GM19239 (cell line): ENCODE measurements at regions not wholly inside any gene's neighbourhood (a gene's known extent, or its start where the extent isn't known, plus 50 kb on each side); places are given as distances from the start of the nearest gene placed in this dataset.
"Not testable (repeated sequence)": the region's sequence is repeated elsewhere in the genome, so short reads cannot be mapped to it uniquely, and the experiment has no call there.

ENCODE experiments used
- DNase-seq: peaks from one replicate; pipeline ENCODE4 v3.0.0; 2011; ENCODE audit warnings: low spot score; ENCODE audit not compliant: insufficient read length
- FAIRE-seq: peaks from 2 replicates; lab custom pipeline; 2011; peaks lifted over from hg19 to GRCh38; lab: Jason Lieb, UNC

DNA sequence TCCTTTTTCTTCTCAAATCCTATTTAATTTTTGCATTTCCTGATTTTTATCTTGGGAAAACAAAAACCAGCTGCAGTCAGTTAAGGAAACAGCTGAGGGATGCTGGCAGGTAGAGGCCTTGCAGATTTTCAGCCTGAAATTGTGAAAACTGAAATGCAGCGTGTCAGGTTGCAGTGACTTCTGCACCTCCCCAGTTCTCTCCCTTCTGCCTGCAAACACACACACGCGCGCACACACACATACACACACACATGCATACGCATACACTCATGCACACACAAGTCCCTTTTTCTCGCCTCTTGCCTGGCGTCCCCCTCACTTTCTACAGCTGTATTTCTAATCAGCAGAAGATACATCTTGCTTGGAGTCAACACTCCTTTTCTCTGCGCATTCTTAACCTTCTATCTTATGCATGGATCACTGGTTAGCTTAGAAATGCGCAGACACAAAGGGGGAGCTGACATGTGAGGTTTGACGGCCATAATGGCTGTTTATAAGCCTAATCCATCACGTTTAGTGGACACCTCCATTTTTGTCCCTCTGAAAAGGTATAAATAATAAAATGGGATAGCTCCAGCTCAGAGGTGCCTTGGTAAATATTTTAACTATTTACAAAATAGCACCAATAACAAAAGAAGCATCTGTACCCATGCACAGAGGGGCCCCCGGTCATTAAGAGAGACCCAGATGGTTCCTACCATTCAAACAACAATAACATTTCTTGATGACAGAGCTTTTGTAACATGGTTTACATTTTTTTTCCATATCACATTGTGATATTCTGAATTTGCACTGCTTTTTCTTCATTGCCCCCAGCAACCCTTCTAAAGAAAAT is 392.1 kb upstream of the SALL1 start:
- no peak for FAIRE-seq

DNA sequence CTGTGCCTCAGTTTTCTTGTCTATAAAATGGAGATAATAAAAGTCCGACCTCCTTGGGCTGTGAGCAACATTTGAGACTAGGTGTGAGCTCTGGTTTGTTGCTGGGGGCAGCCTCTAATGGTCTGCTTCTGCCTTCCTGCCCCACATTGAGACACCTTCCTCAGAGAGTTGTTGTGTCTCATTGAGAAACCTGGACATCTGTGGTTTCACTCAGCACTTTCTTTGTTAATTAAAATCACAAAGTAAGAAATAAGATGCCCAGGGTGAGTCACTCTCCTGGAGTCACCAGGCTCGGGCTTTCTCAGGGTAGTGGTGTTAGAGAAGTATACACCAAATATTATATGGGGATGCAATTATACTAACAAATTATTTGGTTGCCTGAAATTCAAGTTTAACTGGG is 389.2 kb upstream of the SALL1 start:
- no peak for FAIRE-seq
- DNase-seq = no peak

More for the DNA sequence above, 392.1 kb upstream of the SALL1 start:
- no peak for DNase-seq

DNA sequence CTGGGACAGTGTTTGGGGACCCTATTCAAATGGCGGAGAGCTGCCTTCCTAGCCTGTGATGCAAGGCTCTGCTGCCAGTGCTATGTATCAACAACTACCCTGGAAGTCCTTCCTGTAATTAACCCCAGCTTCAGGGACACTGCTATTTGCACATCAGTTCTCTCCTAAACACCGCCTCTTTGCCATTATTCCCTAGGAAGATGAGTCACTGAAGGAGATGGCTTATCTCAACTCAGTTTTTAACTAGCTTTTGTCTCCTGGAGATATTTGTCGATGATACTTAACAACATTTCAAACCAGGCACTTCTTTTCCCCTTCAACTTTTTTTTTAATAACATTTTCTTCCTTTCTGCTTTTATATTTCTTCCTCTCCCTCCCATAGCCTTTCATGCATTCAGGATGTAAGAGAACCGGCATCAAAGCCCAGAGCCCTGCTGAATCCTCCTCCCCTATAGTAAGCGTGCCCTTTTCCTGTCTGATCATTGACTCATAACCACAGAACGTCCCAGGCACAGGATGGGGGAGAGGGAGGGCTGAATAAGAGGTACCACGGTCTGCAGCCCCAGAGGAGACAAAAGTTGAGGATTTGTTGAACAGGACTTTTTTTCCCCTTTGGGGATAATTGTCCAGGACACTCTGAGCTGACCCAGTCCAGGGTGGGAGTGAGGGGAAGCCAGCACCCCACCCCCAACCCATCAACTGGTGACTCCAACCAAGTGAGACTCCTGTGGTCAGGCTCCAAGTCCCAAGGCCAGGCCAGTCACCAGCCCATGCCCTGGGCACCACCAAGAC is 387.8 kb upstream of the SALL1 start:
- no peak for FAIRE-seq

DNA sequence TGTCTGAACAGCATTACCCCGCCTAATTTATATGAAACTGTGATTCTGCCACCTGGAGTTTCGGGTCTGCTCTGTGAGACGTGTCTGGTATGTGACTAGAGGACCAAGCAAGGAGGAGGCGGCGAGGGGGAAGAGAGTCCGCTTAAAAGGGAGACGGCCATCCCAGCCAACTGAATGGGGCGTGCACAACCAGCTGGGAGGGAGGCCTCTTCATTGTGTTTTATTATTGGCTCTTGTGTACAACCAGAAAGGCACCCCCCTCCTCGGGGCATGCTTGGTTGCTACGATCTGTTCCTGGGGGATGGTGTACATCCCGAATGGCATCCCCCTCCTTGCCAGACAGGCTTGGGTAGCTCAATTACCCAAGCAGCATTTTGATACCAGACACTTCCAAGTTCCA is 384.5 kb upstream of the SALL1 start:
- no peak for FAIRE-seq
- DNase-seq = no peak

More for the DNA sequence above, 387.8 kb upstream of the SALL1 start:
- DNase-seq = no peak

DNA sequence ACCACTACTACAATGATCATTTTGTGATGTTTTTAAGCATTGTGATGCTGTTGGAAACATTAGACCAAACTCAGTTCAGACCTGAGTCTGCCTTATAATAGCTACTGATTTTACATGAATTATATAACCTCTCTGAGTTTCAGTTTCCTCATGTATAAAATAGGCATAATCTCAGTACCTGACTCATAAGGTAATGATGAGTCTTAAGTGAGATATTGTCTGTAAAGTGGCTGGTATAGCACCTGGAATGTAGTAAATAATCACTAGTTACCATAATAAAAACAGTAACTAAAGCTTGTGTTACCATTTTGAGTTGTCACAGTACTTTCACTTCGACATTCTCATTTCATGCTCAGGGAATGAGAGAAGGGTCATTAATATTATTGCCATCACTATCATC is 381.5 kb upstream of the SALL1 start:
- no peak for FAIRE-seq
- DNase-seq = no peak

DNA sequence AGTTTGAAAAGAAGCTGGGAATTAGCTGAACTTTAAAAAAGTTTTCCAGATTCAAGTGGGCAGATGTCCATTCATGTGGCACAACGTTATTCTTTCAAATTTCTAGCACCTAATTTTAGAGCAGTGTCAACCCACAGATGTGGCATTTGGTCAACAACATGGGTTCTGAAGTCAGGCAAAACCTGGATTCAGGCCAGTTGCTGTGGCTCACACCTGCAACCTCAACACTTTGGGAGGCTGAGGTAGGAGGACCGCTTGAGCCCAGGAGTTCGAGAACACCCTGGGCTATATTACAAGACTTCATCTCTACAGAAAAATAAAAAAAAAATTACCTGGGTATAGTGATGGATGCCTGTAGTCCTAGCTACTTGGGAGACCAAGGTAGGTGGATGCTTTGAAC is 380.2 kb upstream of the SALL1 start:
- DNase-seq (no peak), FAIRE-seq (no peak)

DNA sequence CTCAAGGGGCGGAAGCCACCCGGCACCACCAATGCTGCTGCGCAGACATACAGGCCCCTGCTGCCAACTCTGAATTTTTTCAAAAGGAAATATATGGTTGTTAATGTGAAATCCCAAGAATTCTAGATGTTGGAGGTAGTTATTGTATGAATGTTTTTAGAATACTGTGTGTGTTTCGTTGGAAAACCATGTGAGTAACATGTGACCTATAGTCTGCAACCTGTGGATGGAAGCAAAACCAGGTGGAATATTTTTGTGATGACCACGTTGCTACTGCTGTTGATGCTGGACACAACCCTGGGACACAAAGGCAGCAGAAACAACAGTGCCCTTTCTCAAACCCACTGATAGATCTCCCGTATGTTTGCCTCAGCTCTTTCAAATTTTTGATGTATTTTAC is 376.3 kb upstream of the SALL1 start:
- DNase-seq (no peak), FAIRE-seq (no peak)

DNA sequence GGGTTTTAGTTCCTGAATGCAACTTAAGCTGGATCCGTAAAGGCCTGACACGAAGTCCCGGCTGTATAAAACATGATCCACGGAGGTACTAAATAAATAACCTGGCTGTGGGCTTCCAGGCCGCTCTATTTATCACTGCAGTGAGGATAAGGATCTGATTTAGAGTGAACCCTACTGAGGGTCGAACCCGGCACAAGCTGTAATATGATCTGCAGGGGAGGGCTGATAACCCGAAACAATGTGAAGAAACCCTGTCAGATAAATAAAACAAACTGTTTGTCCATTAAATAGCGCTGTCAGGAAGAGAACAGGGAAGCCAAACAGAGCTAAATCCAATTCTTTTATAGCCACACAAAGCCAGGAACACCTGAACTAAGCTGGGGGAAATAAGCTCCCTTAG is 375.6 kb upstream of the SALL1 start:
- FAIRE-seq (no peak), DNase-seq (no peak)

DNA sequence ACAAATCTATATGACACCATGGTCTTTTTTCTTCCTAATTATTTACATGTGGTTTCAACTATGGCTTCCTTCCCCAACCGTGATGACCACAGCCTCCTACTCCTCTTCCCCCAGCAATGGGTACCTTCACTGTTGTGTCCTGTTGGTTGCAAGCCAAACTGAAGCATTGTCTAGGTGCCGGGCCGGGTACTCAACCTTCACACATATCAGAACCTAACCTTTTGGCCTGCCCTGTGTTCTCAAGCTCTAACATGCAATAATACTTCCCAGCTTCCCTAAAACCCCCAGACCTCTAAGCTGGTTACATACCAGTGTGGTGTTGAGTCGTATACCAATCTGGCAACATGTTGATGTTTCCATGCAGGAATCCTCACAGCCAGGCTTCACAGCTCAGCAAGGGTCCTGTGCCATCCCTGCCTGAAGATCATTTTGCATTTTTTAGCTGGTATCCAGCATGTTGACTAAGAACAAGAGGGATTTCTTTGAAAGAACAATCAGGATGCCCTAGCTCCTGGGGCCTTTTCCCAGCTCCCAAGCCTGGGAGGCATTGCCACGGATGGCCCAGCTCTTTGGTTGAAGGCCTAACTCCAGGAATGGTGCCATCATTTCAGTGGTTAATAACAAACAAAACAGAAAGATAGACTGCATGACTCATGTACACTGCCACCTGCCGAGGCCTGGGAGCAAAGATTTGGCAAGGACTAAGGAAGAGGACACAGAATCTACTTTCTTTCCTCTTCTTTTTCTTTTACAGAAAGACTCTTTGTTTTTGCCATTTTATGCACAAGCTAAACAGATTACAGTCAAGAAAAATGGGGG is 373.7 kb upstream of the SALL1 start:
- FAIRE-seq (no peak), DNase-seq (no peak)

DNA sequence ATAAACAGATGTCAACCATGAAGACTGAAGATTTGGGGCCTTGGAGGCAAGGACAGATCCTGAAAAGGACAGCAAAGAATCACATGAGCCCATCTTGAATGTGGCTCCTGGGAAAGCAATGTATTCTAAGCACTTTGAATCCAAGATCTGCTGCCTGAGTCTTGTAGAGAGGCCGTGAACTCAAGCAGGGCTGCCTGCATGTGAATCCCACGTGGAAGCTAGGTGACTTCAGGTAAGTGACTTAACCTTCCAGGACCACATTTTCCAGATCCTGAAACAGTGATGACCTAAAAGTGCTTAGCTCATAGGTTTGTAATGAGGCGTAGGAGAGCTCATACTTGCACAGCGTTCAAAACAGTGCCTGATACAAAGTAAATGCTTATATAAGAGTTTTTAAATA is 373.0 kb upstream of the SALL1 start:
- no peak for FAIRE-seq
- no peak for DNase-seq

DNA sequence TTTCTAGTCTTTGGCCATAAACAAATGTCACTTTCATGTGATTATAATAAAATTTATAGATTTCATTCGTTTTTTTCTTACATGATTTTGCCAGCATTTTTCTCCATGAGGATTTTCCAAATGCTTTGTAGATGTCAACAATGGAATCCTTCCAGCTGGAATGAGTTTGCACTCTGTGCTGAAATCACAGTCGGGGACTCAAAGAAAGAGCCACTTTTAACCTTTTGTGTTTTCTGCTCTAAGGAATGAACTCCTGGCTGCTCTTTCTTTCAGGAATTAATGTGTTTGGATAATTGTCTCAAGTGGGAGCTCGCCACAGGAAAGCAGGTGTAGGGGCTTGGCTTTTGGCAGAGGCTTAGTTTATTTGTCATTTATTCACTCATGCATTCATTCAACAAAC is 372.3 kb upstream of the SALL1 start:
- FAIRE-seq (no peak), DNase-seq (no peak)

DNA sequence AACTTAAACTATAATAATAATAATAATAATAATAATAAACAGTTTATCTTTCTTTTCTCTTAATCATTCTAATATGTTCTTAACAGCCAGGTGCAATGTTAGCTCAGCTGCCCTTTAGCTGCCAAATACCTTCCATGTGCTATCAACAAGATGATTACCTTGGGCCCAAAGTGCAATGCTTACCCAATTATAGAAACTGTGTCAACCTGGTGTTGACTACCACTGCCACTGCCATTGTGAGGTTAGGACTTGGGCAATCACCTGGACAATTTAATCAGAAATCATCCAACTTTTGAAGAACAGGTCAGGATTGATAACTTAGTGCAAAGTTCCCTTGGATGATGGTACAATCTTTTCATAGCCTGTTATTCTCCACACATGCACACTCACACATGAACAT is 371.8 kb upstream of the SALL1 start:
- DNase-seq (no peak), FAIRE-seq (no peak)

DNA sequence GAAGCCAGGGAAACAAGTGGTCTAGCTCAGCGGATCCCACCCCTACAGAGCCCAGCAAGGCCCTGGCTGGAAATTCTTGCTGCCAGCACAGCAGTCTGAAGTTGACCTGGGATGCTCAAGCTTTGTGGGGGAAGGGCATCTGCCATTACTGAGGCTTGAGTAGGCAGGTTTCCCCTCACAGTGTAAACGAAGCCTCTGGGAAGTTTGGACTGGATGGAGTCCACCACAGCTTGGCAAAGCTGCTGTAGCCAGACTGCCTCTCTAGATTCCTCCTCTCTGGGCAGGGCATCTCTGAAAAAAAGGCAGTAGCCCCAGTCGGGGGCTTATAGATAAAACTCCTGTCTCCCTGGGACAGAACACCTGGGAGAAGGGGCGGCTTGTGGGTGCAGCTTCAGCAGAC is 365.9 kb upstream of the SALL1 start:
- DNase-seq, FAIRE-seq: not testable (repeated sequence)

DNA sequence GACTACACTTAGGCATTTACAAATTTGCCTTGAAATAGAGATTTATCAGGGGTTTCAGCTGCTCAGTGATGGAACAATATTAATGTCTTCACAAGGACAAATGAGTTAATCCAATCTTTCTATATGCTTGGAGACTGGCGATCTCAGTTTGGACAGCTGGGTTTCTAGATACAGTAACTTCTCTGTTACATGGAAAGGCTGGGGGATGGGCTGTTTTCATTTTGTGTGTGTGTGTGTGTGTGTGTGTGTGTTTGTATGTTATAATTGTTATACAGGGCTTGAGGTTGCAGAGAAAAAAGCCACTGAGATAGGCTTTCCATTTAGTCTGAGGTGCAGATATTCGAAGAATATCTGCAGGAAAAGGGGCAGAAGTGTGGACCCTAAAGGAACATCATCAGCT is 359.3 kb upstream of the SALL1 start:
- DNase-seq = no peak
- no peak for FAIRE-seq

DNA sequence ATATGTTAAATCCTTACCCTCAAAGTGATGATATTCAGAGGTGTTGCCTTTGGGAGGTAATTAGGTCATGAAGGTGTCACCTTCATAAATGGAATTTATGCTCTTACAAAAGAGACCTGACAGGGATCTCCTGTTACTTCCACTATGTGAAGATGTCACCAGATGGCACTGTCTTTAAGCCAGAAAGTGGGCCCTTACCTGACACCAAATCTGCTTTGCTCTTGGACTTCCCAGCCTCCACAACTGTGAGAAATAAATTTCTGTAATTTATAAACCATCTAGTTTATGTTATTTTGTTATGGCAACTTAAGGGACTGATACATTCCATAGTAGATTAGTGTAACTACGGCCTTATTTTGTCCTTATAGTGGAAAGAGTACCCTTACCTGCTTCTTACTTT is 358.3 kb upstream of the SALL1 start:
- FAIRE-seq (no peak), DNase-seq (no peak)

DNA sequence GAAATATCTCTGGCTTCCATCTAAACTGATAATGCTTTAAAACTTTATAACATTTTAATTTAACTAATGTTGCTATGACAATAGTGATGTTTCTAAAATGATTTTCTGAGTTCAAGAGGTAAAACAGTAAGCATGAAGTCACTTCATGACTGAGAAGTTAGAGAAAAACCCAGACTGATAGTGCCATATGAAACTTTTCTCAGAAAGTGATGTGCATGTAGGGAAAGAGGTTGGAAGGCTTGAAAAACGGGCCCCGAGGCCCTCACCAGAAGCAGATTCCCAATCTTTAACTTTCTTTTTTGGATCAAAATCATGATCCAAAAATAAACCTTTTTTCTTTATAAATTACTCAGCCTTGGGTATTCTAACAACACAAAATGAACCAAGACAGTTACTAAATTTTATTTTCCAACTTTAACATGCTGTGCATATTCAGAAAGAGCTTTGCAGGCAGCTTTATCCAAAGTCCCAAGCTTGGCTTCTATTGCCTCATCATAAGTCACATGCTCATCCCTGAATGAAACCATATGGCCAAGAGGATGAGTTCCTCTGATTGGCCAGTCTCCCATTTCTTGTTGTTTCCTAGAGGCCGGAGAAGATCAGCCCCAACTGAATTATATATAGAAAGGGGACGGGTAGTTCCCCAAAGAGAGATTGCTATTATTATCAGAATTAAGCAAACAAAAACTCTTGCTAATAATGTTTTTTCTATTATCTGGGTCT is 357.6 kb upstream of the SALL1 start:
- DNase-seq = no peak
- no peak for FAIRE-seq

DNA sequence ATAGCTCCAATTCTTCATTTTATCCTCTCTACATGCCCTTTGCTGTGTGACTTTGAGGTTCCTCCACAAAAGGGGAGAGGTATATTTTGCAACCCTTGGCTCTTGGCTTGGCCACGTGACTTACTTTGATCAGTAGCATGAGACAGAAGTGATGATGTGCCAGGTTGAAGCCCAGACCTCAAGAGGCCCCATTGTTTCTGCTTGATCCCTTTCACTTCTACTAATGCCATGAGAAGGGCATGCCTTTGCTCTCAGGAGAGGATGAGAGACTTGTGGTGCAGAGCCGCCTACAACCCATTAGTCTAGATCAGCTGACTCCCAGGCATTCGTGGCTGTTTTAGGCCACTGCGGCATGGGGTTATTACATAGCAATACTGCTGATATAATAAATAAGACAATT is 356.2 kb upstream of the SALL1 start:
- no peak for DNase-seq
- no peak for FAIRE-seq

DNA sequence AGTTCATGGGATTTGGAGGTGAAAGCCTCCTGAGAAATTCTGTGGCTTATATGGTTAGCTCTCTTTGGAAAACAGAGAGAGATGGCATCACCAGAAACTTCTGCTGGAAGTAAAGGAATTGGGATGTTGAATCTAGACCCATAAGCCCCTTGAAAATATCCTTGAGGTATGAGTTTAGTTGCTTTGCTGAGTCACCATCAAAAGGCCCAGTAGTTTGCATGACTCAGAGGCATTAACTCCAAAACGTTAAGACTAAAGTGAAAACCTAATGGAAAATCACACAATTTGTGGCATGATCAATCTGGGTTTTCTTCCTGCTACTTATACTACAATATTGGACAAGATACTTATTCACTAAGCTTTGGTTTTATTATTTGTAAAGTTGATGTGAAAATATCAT is 349.2 kb upstream of the SALL1 start:
- FAIRE-seq (no peak), DNase-seq (no peak)

DNA sequence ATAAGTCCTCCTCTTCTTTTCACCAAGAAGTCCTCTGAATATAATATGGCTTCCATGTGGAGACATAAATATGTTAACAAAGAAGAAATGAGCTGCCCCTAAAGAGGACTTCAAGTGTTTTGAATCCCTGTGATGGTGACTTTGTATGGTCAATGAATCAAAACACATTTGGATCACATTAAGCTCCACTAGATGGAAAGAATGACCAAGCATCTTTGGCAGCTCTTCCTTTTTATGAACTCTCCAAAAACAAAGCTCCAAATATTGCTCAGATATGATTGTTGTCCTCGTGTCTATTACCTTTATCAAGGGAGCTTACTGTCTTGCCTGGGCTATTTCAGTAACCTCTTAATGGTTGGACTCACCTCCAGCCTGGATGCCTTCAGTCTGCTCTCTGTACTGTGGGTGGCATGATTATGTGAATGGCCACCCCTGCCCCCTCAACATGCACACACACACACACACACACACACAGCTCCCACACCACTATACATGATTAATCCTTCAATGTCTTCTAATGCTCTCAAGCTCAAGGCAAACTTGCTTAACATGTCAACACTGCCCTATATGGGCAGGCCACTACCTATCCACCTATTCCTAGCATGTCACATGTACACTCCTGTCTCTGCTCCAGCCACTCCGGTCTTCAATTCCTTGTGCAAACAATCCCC is 346.6 kb upstream of the SALL1 start:
- FAIRE-seq (no peak), DNase-seq (no peak)

DNA sequence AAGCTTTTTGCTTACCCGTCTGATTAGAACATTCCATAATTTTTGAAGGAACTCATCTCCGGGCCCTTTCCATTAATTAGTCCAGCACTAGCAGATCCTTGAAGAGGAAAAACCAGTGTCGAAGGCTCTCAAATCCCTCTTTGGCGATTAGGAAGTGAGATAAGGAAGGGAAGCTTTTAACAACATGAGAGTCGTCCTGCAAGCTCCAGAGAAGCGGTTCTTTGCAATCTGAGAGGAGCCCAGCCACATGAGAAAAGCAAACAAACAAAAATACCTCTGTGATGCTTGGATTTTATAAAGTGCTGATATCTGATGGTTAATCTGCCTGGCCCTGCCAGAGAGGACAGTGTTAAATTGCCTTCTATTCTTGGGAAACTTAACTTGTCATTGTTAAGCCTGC is 339.8 kb upstream of the SALL1 start:
- FAIRE-seq = no peak

More for the DNA sequence above, 339.8 kb upstream of the SALL1 start:
- DNase-seq = no peak
